Hepatocyte (in vitro differentiated cells): ENCODE measurements at regions not wholly inside any gene's neighbourhood (a gene's known extent, or its start where the extent isn't known, plus 50 kb on each side); places are given as distances from the start of the nearest gene placed in this dataset.

Experiments used
- DNase-seq: peaks from one replicate; pipeline ENCODE4 v3.0.0-alpha.2; 2016; ENCODE audit warnings: low spot score
- H2AFZ ChIP-seq: fragments of 200-600 bp; sonication (generic); 2 replicates; pipeline ENCODE4 v1.6.0; 2016; ENCODE audit warnings: antibody characterized with exemption, mild to moderate bottlenecking
- H3K27ac ChIP-seq: fragments of 200-600 bp; sonication (generic); 2 replicates; pipeline ENCODE4 v1.5.1; 2016; ENCODE audit warnings: mild to moderate bottlenecking
- H3K27me3 ChIP-seq: fragments of 200-600 bp; sonication (generic); 2 replicates; pipeline ENCODE4 v1.6.1; 2016
- H3K36me3 ChIP-seq: fragments of 200-600 bp; sonication (generic); replicated peaks from 2 replicates; pipeline ENCODE4 v1.5.1; 2016; ENCODE audit warnings: low read depth; ENCODE audit not compliant: insufficient read depth
- H3K4me1 ChIP-seq: fragments of 200-600 bp; sonication (generic); 2 replicates; pipeline ENCODE4 v1.5.1; 2016; ENCODE audit warnings: mild to moderate bottlenecking, moderate library complexity; ENCODE audit not compliant: insufficient read depth
- H3K4me2 ChIP-seq: fragments of 200-600 bp; sonication (generic); 2 replicates; pipeline ENCODE4 v1.6.0; 2016
- H3K4me3 ChIP-seq: fragments of 200-600 bp; sonication (generic); 2 replicates; pipeline ENCODE4 v1.5.1; 2016; ENCODE audit warnings: mild to moderate bottlenecking
- H3K79me2 ChIP-seq: fragments of 200-600 bp; sonication (generic); 2 replicates; pipeline ENCODE4 v1.6.0; 2017; ENCODE audit warnings: mild to moderate bottlenecking
- H3K9me2 ChIP-seq: fragments of 200-600 bp; sonication (generic); replicated peaks from 2 replicates; pipeline ENCODE4 v1.6.0; 2017; ENCODE audit warnings: mild to moderate bottlenecking; ENCODE audit not compliant: insufficient read depth
- H3K9me3 ChIP-seq: fragments of 200-600 bp; sonication (generic); 2 replicates; pipeline ENCODE4 v1.5.1; 2016; ENCODE audit warnings: low read depth, mild to moderate bottlenecking
- H4K20me1 ChIP-seq: fragments of 200-600 bp; sonication (generic); 2 replicates; pipeline ENCODE4 v1.6.0; 2016; ENCODE audit warnings: mild to moderate bottlenecking; ENCODE audit not compliant: insufficient read depth, poor library complexity, severe bottlenecking
- CTCF ChIP-seq: fragments of 200-600 bp; sonication (generic); IDR thresholded peaks from 2 replicates; pipeline ENCODE4 v1.5.1; 2016; ENCODE audit warnings: antibody characterized with exemption, mild to moderate bottlenecking; ENCODE audit not compliant: poor library complexity
- EZH2 ChIP-seq: fragments of 200-600 bp; sonication (generic); IDR thresholded peaks from 2 replicates; pipeline ENCODE4 v1.6.1; 2016; ENCODE audit warnings: antibody characterized with exemption, mild to moderate bottlenecking, borderline replicate concordance
- EZH2phosphoT487 ChIP-seq: fragments of 200-600 bp; sonication (generic); IDR thresholded peaks from one replicate; pipeline ENCODE4 v1.6.1; 2018; ENCODE audit warnings: antibody characterized with exemption, mild to moderate bottlenecking, low read depth, moderate library complexity; ENCODE audit not compliant: unreplicated experiment, severe bottlenecking
- WGBS: methylation state at CpG from one replicate; pipeline ENCODE4 v1.1.6; 2016; ENCODE audit warnings: low lambda C conversion rate; ENCODE audit errors: missing lambda C conversion rate; 5-methylcytosine and 5-hydroxymethylcytosine counted together

GRCh38 chr4:45931154-45931553 lies 192.7 kb downstream of the GABRG1 start:
- Histone ChIP-seq H3K9me3 (no peaks in the 10 kb centered on the region), H3K27ac (no peak overlapping the region), H3K4me2 (no peak overlapping the region), H3K4me1 (no peaks in the 10 kb centered on the region), H3K9me2 (no peaks in the 10 kb centered on the region), H3K79me2 (no peaks in the 10 kb centered on the region), H3K36me3 (no peaks in the 10 kb centered on the region), H4K20me1 (no peaks in the 10 kb centered on the region), H3K4me3 (no peak overlapping the region), H2AFZ (no peak overlapping the region), H3K27me3 (no peaks in the 10 kb centered on the region)
- DNase-seq, result no peak
- 66% methylated on average over 1 of the region's 1 CpG for WGBS
- TF ChIP-seq EZH2 (no peak), CTCF (no peak), EZH2phosphoT487 (no peak)

- TF ChIP-seq CTCF (no peak), EZH2phosphoT487 (no peak), EZH2 (no peak)
- DNase-seq, result no peak
Measured at GRCh38 chr4:45927641-45928040, 196.2 kb downstream of the GABRG1 start.

GRCh38 chr4:45925809-45926208 lies 198.0 kb downstream of the GABRG1 start:
- TF ChIP-seq EZH2 (no peak), CTCF (no peak), EZH2phosphoT487 (no peak)
- H3K4me1 ChIP-seq, result no peaks in the 10 kb centered on the region
- no peak overlapping the region for H2AFZ ChIP-seq
- no peaks in the 10 kb centered on the region for H3K36me3 ChIP-seq
- no peaks in the 10 kb centered on the region for H3K79me2 ChIP-seq
- no peaks in the 10 kb centered on the region for H4K20me1 ChIP-seq
- H3K4me2 ChIP-seq, result no peak overlapping the region
- 86% methylated on average over 1 of the region's 1 CpG for WGBS
- no peak overlapping the region for H3K4me3 ChIP-seq
- no peaks in the 10 kb centered on the region for H3K9me3 ChIP-seq
- no peak overlapping the region for H3K27ac ChIP-seq
- no peaks in the 10 kb centered on the region for H3K27me3 ChIP-seq
- H3K9me2 ChIP-seq, result no peaks in the 10 kb centered on the region
- no peak for DNase-seq

More at GRCh38 chr4:45927641-45928040, 196.2 kb downstream of the GABRG1 start:
- no peaks in the 10 kb centered on the region for H3K4me1 ChIP-seq
- no peaks in the 10 kb centered on the region for H3K9me3 ChIP-seq
- no peak overlapping the region for H3K27ac ChIP-seq
- 83% methylated on average over 1 of the region's 1 CpG for WGBS
- H4K20me1 ChIP-seq, result no peaks in the 10 kb centered on the region
- H3K4me2 ChIP-seq, result no peak overlapping the region
- no peak overlapping the region for H2AFZ ChIP-seq
- H3K9me2 ChIP-seq, result no peaks in the 10 kb centered on the region
- no peak overlapping the region for H3K4me3 ChIP-seq
- no peaks in the 10 kb centered on the region for H3K79me2 ChIP-seq
- H3K27me3 ChIP-seq, result no peaks in the 10 kb centered on the region
- H3K36me3 ChIP-seq, result no peaks in the 10 kb centered on the region

- no peak for DNase-seq
- Histone ChIP-seq H3K9me3 (no peaks in the 10 kb centered on the region), H3K27ac (no peak overlapping the region), H3K9me2 (no peaks in the 10 kb centered on the region), H4K20me1 (no peaks in the 10 kb centered on the region), H3K27me3 (no peaks in the 10 kb centered on the region), H2AFZ (no peak overlapping the region), H3K36me3 (no peaks in the 10 kb centered on the region), H3K4me3 (no peak overlapping the region), H3K79me2 (no peaks in the 10 kb centered on the region), H3K4me2 (no peak overlapping the region), H3K4me1 (no peaks in the 10 kb centered on the region)
- WGBS, result 85% methylated on average over 3 of the region's 3 CpGs
- TF ChIP-seq CTCF (no peak), EZH2 (no peak), EZH2phosphoT487 (no peak)
Measured at GRCh38 chr4:45920861-45921260, 203.0 kb downstream of the GABRG1 start.
